HEK293T (cell line): ENCODE measurements at regions not wholly inside any gene's neighbourhood (a gene's known extent, or its start where the extent isn't known, plus 50 kb on each side); places are given as distances from the start of the nearest gene placed in this dataset.

Experiments used
- BHLHE40 ChIP-seq: fragments of 450-650 bp; IDR thresholded peaks from 2 replicates; pipeline ENCODE4 v1.6.1; 2016; ENCODE audit warnings: mild to moderate bottlenecking, moderate library complexity, borderline replicate concordance
- CTBP1 ChIP-seq: fragments of 450-650 bp; IDR thresholded peaks from 2 replicates; pipeline ENCODE4 v1.6.1; 2016; ENCODE audit warnings: borderline replicate concordance
- FOXM1 ChIP-seq: fragments of 450-650 bp; IDR thresholded peaks from 2 replicates; pipeline ENCODE4 v1.6.1; 2017; ENCODE audit warnings: mild to moderate bottlenecking, borderline replicate concordance
- HDGF ChIP-seq: fragments of 450-650 bp; IDR thresholded peaks from 2 replicates; pipeline ENCODE4 v1.6.1; 2017; ENCODE audit warnings: antibody characterized with exemption, borderline replicate concordance
- PKNOX1 ChIP-seq: fragments of 450-650 bp; IDR thresholded peaks from 2 replicates; pipeline ENCODE4 v1.6.1; 2016
- SP1 ChIP-seq: fragments of 450-650 bp; IDR thresholded peaks from 2 replicates; pipeline ENCODE4 v1.6.1; 2017
- SUZ12 ChIP-seq: fragments of 450-650 bp; IDR thresholded peaks from 2 replicates; pipeline ENCODE4 v1.6.1; 2016; ENCODE audit warnings: mild to moderate bottlenecking
- TARDBP ChIP-seq: fragments of 450-650 bp; IDR thresholded peaks from 2 replicates; pipeline ENCODE4 v1.6.1; 2016

GRCh38 chr10:33719005-33719703, 384.7 kb upstream of the NRP1 start:
- TF ChIP-seq CTBP1, result no peak
- TF ChIP-seq FOXM1, result no peak
- TF ChIP-seq BHLHE40, result no peak
- TF ChIP-seq TARDBP, result no peak
- no peak for TF ChIP-seq SP1
- TF ChIP-seq PKNOX1, result no peak
- no peak for TF ChIP-seq SUZ12
- TF ChIP-seq HDGF, result no peak
